HG02870 (cell line): ENCODE measurements at regions not wholly inside any gene's neighbourhood (a gene's known extent, or its start where the extent isn't known, plus 50 kb on each side); places are given as distances from the start of the nearest gene placed in this dataset.

ENCODE experiments used
- ATAC-seq: cut with Tn5 transposase; IDR thresholded peaks from one replicate; pipeline ENCODE4 v1.9.1; 2021; ENCODE audit warnings: mild to moderate bottlenecking, moderate library complexity; ENCODE audit not compliant: unreplicated experiment

GRCh38 chr2:223222397-223222796 is 170.4 kb downstream of the KCNE4 start:
- ATAC-seq, result no peak

- no peak for ATAC-seq
Observed at GRCh38 chr2:223223156-223223555, 171.2 kb downstream of the KCNE4 start.

- no peak for ATAC-seq
Observed at GRCh38 chr2:223225266-223225665, 173.3 kb downstream of the KCNE4 start.

- ATAC-seq, result no peak
Observed at GRCh38 chr2:223226264-223226663, 174.3 kb downstream of the KCNE4 start.

- no peak for ATAC-seq
Observed at GRCh38 chr2:223227338-223227737, 175.3 kb downstream of the KCNE4 start.

- no peak for ATAC-seq
Observed at GRCh38 chr2:223228871-223229270, 176.9 kb downstream of the KCNE4 start.

- ATAC-seq, result no peak
Observed at GRCh38 chr2:223230352-223230751, 178.4 kb downstream of the KCNE4 start.

- ATAC-seq, result no peak
Observed at GRCh38 chr2:223232285-223232684, 180.3 kb downstream of the KCNE4 start.

GRCh38 chr2:223232896-223233295 is 180.9 kb downstream of the KCNE4 start:
- ATAC-seq, result no peak

GRCh38 chr2:223235986-223236385 is 184.0 kb downstream of the KCNE4 start:
- no peak for ATAC-seq

- ATAC-seq, result no peak
Observed at GRCh38 chr2:223238301-223238700, 186.3 kb downstream of the KCNE4 start.

- ATAC-seq, result no peak
Observed at GRCh38 chr2:223243233-223243632, 191.2 kb downstream of the KCNE4 start.

- no peak for ATAC-seq
Observed at GRCh38 chr2:223247136-223247535, 195.1 kb downstream of the KCNE4 start.

- ATAC-seq, result no peak
Observed at GRCh38 chr2:223251656-223252229, 199.8 kb downstream of the KCNE4 start.

GRCh38 chr2:223260681-223261080 is 208.7 kb downstream of the KCNE4 start:
- no peak for ATAC-seq

GRCh38 chr2:223262946-223263345 is 211.0 kb downstream of the KCNE4 start:
- ATAC-seq, result peak; percentile 75

GRCh38 chr2:223264541-223265193 is 212.7 kb downstream of the KCNE4 start:
- ATAC-seq, result no peak

GRCh38 chr2:223267160-223267951 is 215.4 kb downstream of the KCNE4 start:
- no peak for ATAC-seq

GRCh38 chr2:223269386-223269785 is 217.4 kb downstream of the KCNE4 start:
- no peak for ATAC-seq

GRCh38 chr2:223270548-223270947 is 218.6 kb downstream of the KCNE4 start:
- no peak for ATAC-seq

GRCh38 chr2:223273995-223274394 is 222.0 kb downstream of the KCNE4 start:
- no peak for ATAC-seq

- no peak for ATAC-seq
Observed at GRCh38 chr2:223282221-223282620, 230.2 kb downstream of the KCNE4 start.
